ENCODE measurements at regions not wholly inside any gene's neighbourhood (a gene's known extent, or its start where the extent isn't known, plus 50 kb on each side); places are given as distances from the start of the nearest gene placed in this dataset.
A peak's percentile ranks its signal among the peaks of the same experiment; 100 is the strongest.
"Not testable (repeated sequence)": the region's sequence is repeated elsewhere in the genome, so short reads cannot be mapped to it uniquely, and the experiment has no call there.

DNA sequence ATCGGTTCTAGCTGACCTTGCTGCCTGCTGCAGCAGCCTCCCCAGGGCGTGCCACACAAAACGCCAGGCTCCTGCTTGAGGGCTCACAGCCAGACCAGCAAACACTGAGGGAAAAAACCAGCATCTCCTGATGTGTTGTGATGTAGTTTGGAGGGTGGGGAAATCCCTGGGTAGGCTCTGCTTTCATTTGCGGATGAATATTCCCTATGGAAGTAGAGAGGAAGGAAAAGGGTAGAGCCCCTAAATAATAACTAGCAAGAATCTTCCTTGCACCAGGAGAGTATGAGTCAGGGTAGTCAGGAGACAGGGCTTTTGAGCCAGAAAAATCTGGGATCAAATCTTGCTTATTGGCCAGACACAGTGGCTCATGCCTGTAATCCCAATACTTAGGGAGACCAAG lies 545.3 kb downstream of the RFC3 start:
- DNase-seq, result no peak
- no peak for ATAC-seq

- DNase-seq (no peak), ATAC-seq (no peak)
Observed at GRCh38 chr13:34364633-34365032, 546.7 kb downstream of the RFC3 start.

GRCh38 chr13:34369931-34370330 lies 552.0 kb downstream of the RFC3 start:
- ATAC-seq, result no peak

DNA sequence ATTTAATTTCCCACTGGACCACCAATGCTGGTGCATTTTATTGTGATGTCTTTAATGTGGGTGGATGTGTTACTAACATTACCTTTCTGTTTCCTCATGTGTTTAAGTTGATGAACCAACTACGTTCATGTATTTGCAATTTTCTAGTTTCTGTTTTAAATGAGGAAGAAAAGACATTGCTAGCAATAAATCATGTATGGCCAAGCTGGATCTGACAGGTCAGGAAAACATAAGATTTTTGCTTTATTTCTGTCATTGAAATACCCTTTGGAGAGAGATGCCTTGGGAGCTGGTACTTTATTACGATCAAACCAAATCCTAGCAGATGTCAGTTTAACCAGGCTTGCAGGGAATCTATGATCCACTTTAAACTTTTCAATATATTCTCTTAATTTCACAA lies 553.2 kb downstream of the RFC3 start:
- ATAC-seq (no peak), DNase-seq (no peak)

More at GRCh38 chr13:34369931-34370330, 552.0 kb downstream of the RFC3 start:
- DNase-seq, result no peak

- ATAC-seq (no peak), DNase-seq (no peak)
Observed at GRCh38 chr13:34371645-34372395, 553.9 kb downstream of the RFC3 start.

GRCh38 chr13:34372581-34372980 lies 554.6 kb downstream of the RFC3 start:
- ATAC-seq, result peak; percentile 36

DNA sequence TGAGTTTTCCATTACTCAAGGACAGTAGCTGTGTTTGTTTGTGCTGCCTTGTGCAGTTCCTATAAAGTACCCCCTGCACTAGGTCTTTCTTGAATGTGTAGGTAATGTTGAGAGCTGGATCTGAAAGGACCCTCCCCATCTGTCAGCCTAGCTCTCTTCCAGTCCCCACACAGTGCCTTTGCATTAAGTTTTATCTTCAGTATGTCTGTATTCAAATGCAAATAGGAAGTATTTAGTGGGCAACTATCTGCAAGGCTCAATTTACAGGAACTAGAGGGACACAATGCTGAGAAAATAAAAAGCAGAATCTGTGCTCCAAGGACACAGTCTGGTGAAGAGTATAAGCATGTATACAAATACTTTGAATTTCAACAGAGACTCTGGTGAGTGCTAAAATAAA lies 558.5 kb downstream of the RFC3 start:
- ATAC-seq (no peak), DNase-seq (no peak)

More at GRCh38 chr13:34372581-34372980, 554.6 kb downstream of the RFC3 start:
- DNase-seq, result no peak

DNA sequence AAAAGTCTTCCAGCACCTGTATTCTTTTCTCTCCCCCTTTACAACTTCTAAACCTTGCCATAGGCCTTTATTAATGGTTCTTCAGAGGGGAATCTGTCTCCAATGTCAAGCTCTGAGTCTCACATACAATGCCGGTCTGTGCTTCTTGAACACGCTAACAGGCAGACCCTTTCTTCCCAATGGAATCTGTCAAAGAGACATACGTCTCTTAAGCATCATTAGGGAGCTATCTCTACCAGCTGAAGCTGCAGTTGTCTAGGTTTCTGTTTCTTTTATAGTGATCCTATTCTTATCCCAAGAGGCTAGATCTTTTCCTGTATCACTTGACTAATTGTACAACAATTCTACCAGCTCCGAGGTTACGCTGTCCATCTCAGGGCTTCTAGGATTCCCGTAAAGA lies 560.8 kb upstream of the NBEA start:
- no peak for DNase-seq
- ATAC-seq, result no peak

DNA sequence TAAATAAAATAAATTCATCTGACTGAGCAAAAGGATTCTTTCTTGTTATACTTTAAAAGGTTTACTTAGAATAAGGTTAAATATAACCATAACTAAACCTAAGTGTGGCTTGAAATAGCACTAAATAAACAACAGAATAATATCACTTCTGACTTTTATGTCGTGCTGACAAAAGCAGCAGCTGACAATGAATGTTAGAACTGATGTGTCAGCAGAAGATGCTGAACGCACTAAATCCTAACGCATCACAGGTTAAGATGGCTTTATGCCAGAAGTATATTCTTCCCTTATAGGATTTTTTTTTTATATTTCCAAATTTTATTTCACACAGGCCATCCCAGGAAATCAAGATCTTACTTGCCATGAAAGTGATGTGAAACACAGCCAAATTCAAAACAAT lies 558.3 kb upstream of the NBEA start:
- no peak for DNase-seq
- ATAC-seq, result no peak

- DNase-seq, ATAC-seq: not testable (repeated sequence)
Observed at GRCh38 chr13:34386229-34386628, 555.8 kb upstream of the NBEA start.

DNA sequence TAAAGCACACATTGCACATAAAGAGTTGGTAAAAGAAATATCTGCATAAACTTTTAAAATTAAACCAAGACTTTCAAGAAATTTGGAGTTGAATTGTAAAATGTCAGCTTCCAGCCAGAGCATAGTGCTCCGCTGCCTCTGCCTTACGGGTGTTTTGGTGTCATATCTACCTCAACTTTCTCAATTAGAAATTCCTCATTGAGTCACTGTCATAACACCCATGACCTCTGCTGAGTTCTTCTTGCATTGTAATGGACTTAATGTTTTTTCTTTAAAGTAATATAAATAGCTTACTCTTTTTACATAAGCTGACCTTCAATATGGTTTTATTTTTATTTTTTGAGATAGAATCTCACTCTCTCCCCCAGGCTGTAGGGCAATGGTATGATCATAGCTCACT lies 551.0 kb upstream of the NBEA start:
- no peak for DNase-seq
- ATAC-seq, result no peak

GRCh38 chr13:34401696-34402095 lies 540.4 kb upstream of the NBEA start:
- ATAC-seq (no peak), DNase-seq (no peak)

GRCh38 chr13:34405410-34406181 lies 536.5 kb upstream of the NBEA start:
- DNase-seq, result no peak
- ATAC-seq, result no peak

DNA sequence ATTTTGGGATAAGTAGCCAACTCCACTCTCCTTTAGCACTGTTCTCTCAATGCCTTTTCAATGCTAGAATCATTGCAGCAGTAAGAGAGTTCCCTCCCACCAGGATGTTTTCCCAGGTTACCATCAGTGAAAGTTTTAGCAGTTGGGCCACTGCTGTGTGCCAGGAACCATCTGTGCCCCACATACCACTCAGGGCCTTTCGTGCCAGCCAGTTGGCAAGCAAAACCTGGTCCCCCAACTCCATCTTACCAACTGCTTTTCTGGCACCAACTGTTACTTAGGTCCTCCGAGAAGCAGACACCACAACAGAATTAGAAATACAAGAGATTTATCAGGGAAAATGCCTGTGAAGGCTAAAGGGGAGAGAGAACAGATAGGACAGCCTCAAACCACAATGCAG lies 533.4 kb upstream of the NBEA start:
- ATAC-seq (no peak), DNase-seq (no peak)

DNA sequence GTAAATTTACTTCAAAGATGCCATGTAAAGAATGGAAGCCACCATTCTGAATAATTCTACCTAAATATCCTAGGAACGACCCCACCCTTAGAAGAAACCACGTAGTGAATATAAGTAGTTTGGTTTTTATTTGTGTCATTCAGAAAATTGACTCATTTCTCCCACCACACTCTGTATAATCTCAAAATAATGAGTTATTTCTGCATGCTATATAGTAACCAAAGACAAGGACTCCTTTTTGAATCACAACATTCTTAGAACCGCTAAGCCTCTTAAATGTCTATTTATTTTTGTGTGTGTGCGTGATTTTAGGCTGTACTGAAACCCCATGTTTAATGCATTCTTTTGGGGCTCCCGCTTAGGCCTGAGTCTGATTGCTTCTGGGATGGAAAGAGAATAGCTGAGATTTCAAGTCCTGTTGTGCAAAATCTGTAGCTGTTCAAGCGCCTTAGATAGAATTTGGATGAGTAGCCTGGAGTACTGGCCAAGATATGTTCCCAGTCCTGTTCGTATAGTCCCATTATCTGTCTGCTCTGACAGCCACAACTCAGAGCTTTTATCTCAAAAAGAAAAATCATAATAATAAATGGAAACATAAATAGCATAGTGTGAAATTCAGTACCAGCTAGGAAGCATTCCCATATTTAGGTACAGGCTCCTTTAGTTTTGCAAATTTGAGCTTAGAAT lies 532.4 kb upstream of the NBEA start:
- no peak for DNase-seq
- ATAC-seq, result no peak

DNA sequence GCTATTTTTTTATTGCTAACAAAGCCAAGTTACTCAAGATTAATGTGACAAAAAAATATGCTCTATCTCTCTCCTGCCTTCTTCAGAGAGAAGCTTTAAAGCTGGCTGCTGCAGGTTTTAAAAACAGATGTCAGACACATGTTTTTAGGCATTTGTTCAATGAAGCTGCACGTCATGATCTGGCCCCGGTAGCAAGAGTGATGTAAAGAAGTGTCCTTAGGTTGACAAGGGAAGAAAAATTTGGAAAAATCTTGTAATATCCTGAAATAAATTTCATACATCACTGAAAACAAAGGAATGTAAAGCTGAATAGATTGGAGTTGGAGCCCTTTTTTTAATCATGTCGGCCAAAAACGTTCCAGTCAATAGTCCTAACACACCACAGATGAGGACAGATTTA lies 531.4 kb upstream of the NBEA start:
- ATAC-seq (no peak), DNase-seq (no peak)

DNA sequence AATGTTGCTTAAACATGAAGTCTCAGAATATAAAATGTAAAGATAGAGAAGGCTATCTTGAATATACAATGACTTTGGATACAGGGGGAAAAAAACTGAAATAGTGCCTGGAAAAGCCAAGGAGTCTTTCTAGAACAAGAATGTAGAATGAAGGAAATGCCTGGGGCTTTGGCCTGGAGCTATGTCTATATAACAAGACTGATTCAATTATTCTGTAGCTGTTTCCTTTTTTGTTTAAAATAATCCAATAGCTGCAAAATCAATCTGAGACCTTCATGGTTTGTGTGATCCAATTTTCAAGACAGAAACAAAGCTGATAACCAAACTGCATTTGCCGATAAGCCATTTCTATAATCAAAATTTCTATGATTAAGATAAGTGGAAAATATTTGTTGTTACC lies 530.9 kb upstream of the NBEA start:
- ATAC-seq (no peak), DNase-seq (no peak)

DNA sequence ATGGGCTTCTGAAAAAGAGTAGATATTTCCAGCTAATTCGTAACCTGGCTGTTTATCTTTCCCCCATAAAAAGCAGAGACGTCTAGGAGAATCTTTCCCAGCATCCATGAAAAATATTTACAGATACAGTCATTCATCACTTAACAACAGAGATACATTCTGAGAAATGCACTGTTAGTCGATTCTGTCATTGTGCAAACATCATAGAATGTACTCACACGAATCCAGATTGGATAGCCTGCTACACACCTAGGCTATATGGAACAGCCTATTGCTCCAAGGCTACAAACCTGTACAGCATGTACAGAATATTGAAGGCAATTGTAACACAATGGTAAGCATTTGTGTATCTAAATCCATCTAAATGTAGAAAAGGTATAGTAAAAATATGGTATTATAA lies 530.2 kb upstream of the NBEA start:
- DNase-seq, result no peak
- ATAC-seq, result no peak

DNA sequence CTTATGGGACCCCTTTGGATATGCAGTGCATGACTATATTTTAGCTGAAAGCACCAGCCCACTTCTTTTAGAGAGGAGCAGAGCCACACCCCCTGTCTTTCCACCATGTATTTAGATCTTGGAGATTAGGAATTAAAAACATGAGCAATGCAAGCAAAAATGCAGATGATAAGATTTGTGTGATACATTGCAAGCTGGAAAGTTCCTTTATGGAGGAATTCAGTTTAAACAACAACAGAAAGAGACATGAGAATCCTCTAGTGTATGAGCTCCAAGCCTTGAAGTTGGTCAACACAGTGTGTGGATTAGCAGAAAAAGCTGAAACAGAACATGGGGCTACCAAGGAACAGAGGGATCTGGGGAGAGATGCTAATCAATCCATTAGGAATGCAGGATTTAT lies 529.8 kb upstream of the NBEA start:
- no peak for ATAC-seq
- DNase-seq, result no peak

DNA sequence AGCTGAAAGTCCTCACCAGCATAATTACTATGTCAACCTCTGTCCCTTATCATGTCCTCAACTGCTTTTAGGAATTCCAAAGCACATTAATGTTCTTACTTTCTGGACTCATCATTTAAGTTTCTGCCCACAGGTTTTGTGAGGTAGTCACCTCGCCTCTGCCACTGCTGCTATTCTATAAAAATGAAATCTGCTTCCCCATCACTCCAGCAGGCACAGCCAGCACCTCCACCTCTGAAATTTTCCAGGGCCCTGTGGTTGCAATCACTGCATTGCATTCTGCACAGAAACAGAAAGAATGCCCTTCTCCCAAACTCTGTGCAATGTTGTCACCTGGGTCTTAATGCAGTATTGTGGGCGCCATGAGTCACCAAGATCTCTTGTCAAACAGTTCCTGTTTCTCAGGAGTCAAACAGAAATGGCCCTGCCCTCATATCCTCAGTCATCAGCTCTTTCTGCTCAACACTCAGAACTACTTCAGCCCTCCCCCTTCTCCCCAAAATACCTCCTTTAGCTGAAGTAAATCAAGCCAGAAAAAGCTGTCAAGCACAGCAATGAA lies 529.2 kb upstream of the NBEA start:
- ATAC-seq (no peak), DNase-seq (no peak)

- no peak for DNase-seq
- no peak for ATAC-seq
Observed at GRCh38 chr13:34413538-34414210, 528.4 kb upstream of the NBEA start.

- ATAC-seq (no peak), DNase-seq (no peak)
Observed at GRCh38 chr13:34414616-34415015, 527.5 kb upstream of the NBEA start.
